Activated naive CD4-positive, alpha-beta T cell treated with anti-CD3 and anti-CD28 coated beads, Interleukin-2, amount 10 ng/mL, durations not matched to agents 7 days and 5 days (primary cell): ENCODE measurements at regions not wholly inside any gene's neighbourhood (a gene's known extent, or its start where the extent isn't known, plus 50 kb on each side); places are given as distances from the start of the nearest gene placed in this dataset.
A peak's percentile ranks its signal among the peaks of the same experiment; 100 is the strongest.

Source experiments
- CTCF ChIA-PET: fragments of 350-600 bp; sonication (Branson Sonifier 250); formaldehyde crosslinking; loops from one replicate; lab custom pipeline; 2021; ENCODE audit warnings: antibody characterized with exemption; lab: Charles Lee
- DNase-seq: peaks from one replicate; pipeline ENCODE4 v3.0.0-alpha.2; 2020
- H3K27ac Mint-ChIP-seq: one replicate; pipeline ENCODE4 v1.8.0; 2021; ENCODE audit warnings: mild to moderate bottlenecking, moderate library complexity, mixed read lengths
- H3K27me3 Mint-ChIP-seq: one replicate; pipeline ENCODE4 v1.8.0; 2021; ENCODE audit warnings: mild to moderate bottlenecking, mixed read lengths
- H3K36me3 Mint-ChIP-seq: one replicate; pipeline ENCODE4 v1.8.0; 2021; ENCODE audit warnings: mixed read lengths
- H3K4me1 Mint-ChIP-seq: one replicate; pipeline ENCODE4 v1.8.0; 2021; ENCODE audit warnings: mixed read lengths
- H3K4me3 Mint-ChIP-seq: one replicate; pipeline ENCODE4 v1.8.0; 2021; ENCODE audit warnings: mild to moderate bottlenecking, moderate library complexity, mixed read lengths
- H3K9me3 Mint-ChIP-seq: one replicate; pipeline ENCODE4 v1.8.0; 2021; ENCODE audit warnings: mixed read lengths

- CTCF ChIA-PET, result no interaction called here
- Mint-ChIP-seq H3K27ac (no peak overlapping the region), H3K4me1 (peaks cover 3% of the 10 kb centered on the region), H3K36me3 (no peaks in the 10 kb centered on the region), H3K4me3 (no peak overlapping the region), H3K9me3 (peaks cover 15% of the 10 kb centered on the region), H3K27me3 (peaks cover 12% of the 10 kb centered on the region)
- no peak for DNase-seq
Measured at GRCh38 chr12:111310076-111310870, 58.6 kb downstream of the PHETA1 start.

GRCh38 chr12:111309584-111309983 lies 59.3 kb downstream of the PHETA1 start:
- peaks cover 3% of the 10 kb centered on the region for H3K36me3 Mint-ChIP-seq
- H3K4me3 Mint-ChIP-seq, result no peak overlapping the region
- H3K27me3 Mint-ChIP-seq, result peaks cover 8% of the 10 kb centered on the region
- H3K27ac Mint-ChIP-seq, result no peak overlapping the region
- peaks cover 3% of the 10 kb centered on the region for H3K4me1 Mint-ChIP-seq
- CTCF ChIA-PET, result interaction anchor here (1.9 kb wide), 1 partner anchor 10 kb away, joined by 5 read pairs; no protein-coding TSS in a partner anchor
- no peak for DNase-seq
- H3K9me3 Mint-ChIP-seq, result peaks cover 21% of the 10 kb centered on the region

- CTCF ChIA-PET, result interaction anchor here (1.3 to 1.9 kb wide), 2 partner anchors 8 to 9 kb away, joined by 3 to 5 read pairs; no protein-coding TSS in a partner anchor
- DNase-seq, result no peak
- H3K4me3 Mint-ChIP-seq, result no peak overlapping the region
- no peaks in the 10 kb centered on the region for H3K4me1 Mint-ChIP-seq
- H3K36me3 Mint-ChIP-seq, result peaks cover 5% of the 10 kb centered on the region
- H3K27me3 Mint-ChIP-seq, result peaks cover 2% of the 10 kb centered on the region
- H3K9me3 Mint-ChIP-seq, result peaks cover 28% of the 10 kb centered on the region
- H3K27ac Mint-ChIP-seq, result no peak overlapping the region
Measured at GRCh38 chr12:111308473-111308872, 60.4 kb downstream of the PHETA1 start.

- H3K4me3 Mint-ChIP-seq, result no peak overlapping the region
- H3K9me3 Mint-ChIP-seq, result peaks cover 28% of the 10 kb centered on the region
- H3K27me3 Mint-ChIP-seq, result no peaks in the 10 kb centered on the region
- peaks cover 5% of the 10 kb centered on the region for H3K36me3 Mint-ChIP-seq
- peak; percentile 59 for DNase-seq
- no peak overlapping the region for H3K27ac Mint-ChIP-seq
- no peaks in the 10 kb centered on the region for H3K4me1 Mint-ChIP-seq
- CTCF ChIA-PET, result no interaction called here
Measured at GRCh38 chr12:111304642-111305071, 64.2 kb downstream of the PHETA1 start.

GRCh38 chr12:111303531-111303930 lies 65.4 kb downstream of the PHETA1 start:
- CTCF ChIA-PET, result interaction anchor here (0.6 to 1.1 kb wide), 2 partner anchors 31 to 501 kb away, joined by 3 read pairs; no protein-coding TSS in a partner anchor
- H3K4me3 Mint-ChIP-seq, result no peak overlapping the region
- no peaks in the 10 kb centered on the region for H3K4me1 Mint-ChIP-seq
- H3K9me3 Mint-ChIP-seq, result peaks cover 26% of the 10 kb centered on the region
- no peak overlapping the region for H3K27ac Mint-ChIP-seq
- H3K27me3 Mint-ChIP-seq, result no peaks in the 10 kb centered on the region
- peaks cover 5% of the 10 kb centered on the region for H3K36me3 Mint-ChIP-seq
- no peak for DNase-seq

GRCh38 chr12:111298582-111299436 lies 70.1 kb downstream of the PHETA1 start:
- no peak overlapping the region for H3K27ac Mint-ChIP-seq

GRCh38 chr12:111297703-111298426 lies 71.0 kb downstream of the PHETA1 start:
- no peaks in the 10 kb centered on the region for H3K36me3 Mint-ChIP-seq
- no peak overlapping the region for H3K27ac Mint-ChIP-seq
- H3K4me1 Mint-ChIP-seq, result no peaks in the 10 kb centered on the region
- no peaks in the 10 kb centered on the region for H3K27me3 Mint-ChIP-seq
- no peak overlapping the region for H3K4me3 Mint-ChIP-seq
- no peak for DNase-seq
- CTCF ChIA-PET, result interaction anchor here (0.5 to 3.3 kb wide), 5 partner anchors 24 to 402 kb away, joined by 3 to 21 read pairs (median 3); no protein-coding TSS in a partner anchor
- H3K9me3 Mint-ChIP-seq, result peaks cover 2% of the 10 kb centered on the region

More at GRCh38 chr12:111298582-111299436, 70.1 kb downstream of the PHETA1 start:
- no peaks in the 10 kb centered on the region for H3K27me3 Mint-ChIP-seq
- no peaks in the 10 kb centered on the region for H3K36me3 Mint-ChIP-seq
- CTCF ChIA-PET, result interaction anchor here (0.5 to 3.3 kb wide), 6 partner anchors 10 to 403 kb away, joined by 3 to 21 read pairs (median 8); no protein-coding TSS in a partner anchor
- DNase-seq, result peak; percentile 58
- H3K4me1 Mint-ChIP-seq, result no peaks in the 10 kb centered on the region
- no peak overlapping the region for H3K4me3 Mint-ChIP-seq
- peaks cover 4% of the 10 kb centered on the region for H3K9me3 Mint-ChIP-seq

- Mint-ChIP-seq H3K27ac (no peak overlapping the region), H3K36me3 (no peaks in the 10 kb centered on the region), H3K9me3 (no peaks in the 10 kb centered on the region), H3K27me3 (no peaks in the 10 kb centered on the region), H3K4me1 (no peaks in the 10 kb centered on the region), H3K4me3 (no peak overlapping the region)
- CTCF ChIA-PET, result no interaction called here
- no peak for DNase-seq
Measured at GRCh38 chr12:111296906-111297463, 71.9 kb downstream of the PHETA1 start.

GRCh38 chr12:111295176-111295575 lies 73.7 kb downstream of the PHETA1 start:
- H3K36me3 Mint-ChIP-seq, result no peaks in the 10 kb centered on the region
- H3K9me3 Mint-ChIP-seq, result no peaks in the 10 kb centered on the region
- no peak for DNase-seq
- no peaks in the 10 kb centered on the region for H3K4me1 Mint-ChIP-seq
- H3K27me3 Mint-ChIP-seq, result no peaks in the 10 kb centered on the region
- H3K4me3 Mint-ChIP-seq, result no peak overlapping the region
- CTCF ChIA-PET, result no interaction called here
- no peak overlapping the region for H3K27ac Mint-ChIP-seq

- no peaks in the 10 kb centered on the region for H3K36me3 Mint-ChIP-seq
- DNase-seq, result no peak
- no peak overlapping the region for H3K27ac Mint-ChIP-seq
- CTCF ChIA-PET, result interaction anchor here (0.5 kb wide), 1 partner anchor 9 kb away, joined by 4 read pairs; no protein-coding TSS in a partner anchor
- no peaks in the 10 kb centered on the region for H3K27me3 Mint-ChIP-seq
- H3K9me3 Mint-ChIP-seq, result no peaks in the 10 kb centered on the region
- no peaks in the 10 kb centered on the region for H3K4me1 Mint-ChIP-seq
- H3K4me3 Mint-ChIP-seq, result no peak overlapping the region
Measured at GRCh38 chr12:111293266-111294009, 75.5 kb downstream of the PHETA1 start.

- Mint-ChIP-seq H3K4me1 (no peaks in the 10 kb centered on the region), H3K9me3 (no peaks in the 10 kb centered on the region), H3K4me3 (no peak overlapping the region), H3K27me3 (no peaks in the 10 kb centered on the region), H3K36me3 (no peaks in the 10 kb centered on the region), H3K27ac (no peak overlapping the region)
- CTCF ChIA-PET, result no interaction called here
- no peak for DNase-seq
Measured at GRCh38 chr12:111291357-111291756, 77.5 kb downstream of the PHETA1 start.

- Mint-ChIP-seq H3K36me3 (no peaks in the 10 kb centered on the region), H3K4me3 (no peak overlapping the region), H3K4me1 (no peaks in the 10 kb centered on the region), H3K27me3 (no peaks in the 10 kb centered on the region), H3K27ac (no peak overlapping the region), H3K9me3 (no peaks in the 10 kb centered on the region)
- DNase-seq, result no peak
- CTCF ChIA-PET, result interaction anchor here (0.8 kb wide), 1 partner anchor 401 kb away, joined by 3 read pairs; no protein-coding TSS in a partner anchor
Measured at GRCh38 chr12:111288771-111289170, 80.1 kb downstream of the PHETA1 start.
